OCI-LY7 (cell line): ENCODE measurements at regions not wholly inside any gene's neighbourhood (a gene's known extent, or its start where the extent isn't known, plus 50 kb on each side); places are given as distances from the start of the nearest gene placed in this dataset.

Experiments
- BruUV-seq: library from RNA; stranded (reverse); fragments of 400-500 nt; replicated peaks from 2 replicates; lab custom pipeline; 2021; lab: Mats Ljungman, UMichigan
- CTCF ChIA-PET: fragments of 300-600 bp; sonication (Branson Sonifier 250); formaldehyde crosslinking; loops from one replicate; lab custom pipeline; 2022; ENCODE audit warnings: antibody characterized with exemption; ENCODE audit not compliant: unreplicated experiment; lab: Charles Lee
- POLR2A ChIA-PET: fragments of 300-600 bp; sonication (Branson Sonifier 250); formaldehyde crosslinking; loops from one replicate; lab custom pipeline; 2022; ENCODE audit warnings: antibody characterized with exemption; lab: Charles Lee
- DNase-seq: peaks from one replicate; pipeline ENCODE4 v3.0.0-alpha.2; 2015; ENCODE audit warnings: low spot score
- H2AFZ ChIP-seq: fragments of 200-600 bp; sonication (generic), shearing (Covaris generic); 2 replicates; pipeline ENCODE4 v1.6.1; 2014; ENCODE audit warnings: mild to moderate bottlenecking, antibody characterized with exemption, low read length, moderate library complexity
- H3K27ac ChIP-seq: fragments of 200-600 bp; sonication (generic); 2 replicates; pipeline ENCODE4 v1.5.1; 2014; ENCODE audit warnings: mixed run types, low read depth, mild to moderate bottlenecking, moderate library complexity, low read length, inconsistent platforms; ENCODE audit not compliant: poor library complexity, severe bottlenecking
- H3K36me3 ChIP-seq: fragments of 200-600 bp; sonication (generic); 2 replicates; pipeline ENCODE4 v1.6.1; 2014; ENCODE audit warnings: mild to moderate bottlenecking, antibody characterized with exemption, low read length, moderate library complexity, mixed read lengths; ENCODE audit not compliant: insufficient read depth
- H3K4me1 ChIP-seq: fragments of 200-600 bp; sonication (generic); 2 replicates; pipeline ENCODE4 v1.5.1; 2014; ENCODE audit warnings: mild to moderate bottlenecking, low read length; ENCODE audit not compliant: insufficient read depth, poor library complexity, severe bottlenecking
- H3K4me2 ChIP-seq: fragments of 200-600 bp; sonication (generic); 2 replicates; pipeline ENCODE4 v1.6.1; 2014; ENCODE audit warnings: mild to moderate bottlenecking, low read length
- H3K4me3 ChIP-seq: fragments of 200-600 bp; sonication (generic); 2 replicates; pipeline ENCODE4 v1.5.1; 2014; ENCODE audit warnings: mild to moderate bottlenecking, low read depth, low read length; ENCODE audit not compliant: poor library complexity, severe bottlenecking
- H3K79me2 ChIP-seq: fragments of 200-600 bp; sonication (generic); 2 replicates; pipeline ENCODE4 v1.6.1; 2016; ENCODE audit warnings: low read depth, mild to moderate bottlenecking, low read length, moderate library complexity, mixed read lengths; ENCODE audit not compliant: insufficient read depth
- H3K9me2 ChIP-seq: fragments of 200-600 bp; sonication (generic); 2 replicates; pipeline ENCODE4 v1.6.1; 2016; ENCODE audit warnings: mild to moderate bottlenecking, low read length, mixed read lengths; ENCODE audit not compliant: insufficient read depth
- H3K9me3 ChIP-seq: fragments of 200-600 bp; sonication (generic); 2 replicates; pipeline ENCODE4 v1.6.1; 2014; ENCODE audit warnings: mild to moderate bottlenecking, mixed run types, low read length, mixed read lengths
- H4K20me1 ChIP-seq: fragments of 200-600 bp; sonication (generic); 2 replicates; pipeline ENCODE4 v1.6.1; 2014; ENCODE audit warnings: mild to moderate bottlenecking, antibody characterized with exemption, low read length, moderate library complexity, mixed read lengths; ENCODE audit not compliant: insufficient read depth
- EZH2phosphoT487 ChIP-seq: fragments of 200-600 bp; sonication (generic); IDR thresholded peaks from 2 replicates; pipeline ENCODE4 v1.6.1; 2018; ENCODE audit warnings: low read depth, borderline replicate concordance, mild to moderate bottlenecking, mixed run types, antibody characterized with exemption, low read length, moderate library complexity, mixed read lengths
- intact Hi-C: fragments of 100-400 bp; cut with micrococcal nuclease; formaldehyde crosslinking; loops from one replicate; pipeline ENCODE4 v1.10.0; 2022; ENCODE audit not compliant: unreplicated experiment
- TF ChIP-seq, protein P1 (sequence below): fragments of 200-600 bp; sonication (generic); conservative IDR thresholded peaks from 2 replicates; pipeline ENCODE4 v1.5.1; 2014; ENCODE audit warnings: mild to moderate bottlenecking, antibody characterized with exemption, low read length, moderate library complexity, mixed read lengths

DNA sequence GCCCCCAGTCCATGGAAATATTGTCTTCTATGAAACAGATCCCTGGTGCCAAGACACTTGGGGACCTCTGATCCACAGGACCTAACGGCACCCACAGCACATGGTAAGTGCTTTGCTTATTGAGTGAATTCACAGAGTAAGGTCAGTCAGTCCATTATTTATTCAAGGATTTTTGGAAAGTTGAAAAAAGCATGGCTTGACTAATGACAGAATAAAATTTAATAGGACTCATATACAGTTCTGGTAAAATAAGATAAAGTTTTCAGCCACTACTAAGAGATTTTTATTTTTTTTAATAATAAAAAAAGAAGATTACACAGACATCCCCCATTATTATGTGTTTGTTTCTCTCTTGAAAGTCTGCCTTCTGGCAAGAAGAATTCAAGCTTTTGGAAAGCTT lies 490.6 kb upstream of the HS3ST1 start:
- no peak overlapping the region for H3K27ac ChIP-seq
- TF ChIP-seq, protein P1, sequence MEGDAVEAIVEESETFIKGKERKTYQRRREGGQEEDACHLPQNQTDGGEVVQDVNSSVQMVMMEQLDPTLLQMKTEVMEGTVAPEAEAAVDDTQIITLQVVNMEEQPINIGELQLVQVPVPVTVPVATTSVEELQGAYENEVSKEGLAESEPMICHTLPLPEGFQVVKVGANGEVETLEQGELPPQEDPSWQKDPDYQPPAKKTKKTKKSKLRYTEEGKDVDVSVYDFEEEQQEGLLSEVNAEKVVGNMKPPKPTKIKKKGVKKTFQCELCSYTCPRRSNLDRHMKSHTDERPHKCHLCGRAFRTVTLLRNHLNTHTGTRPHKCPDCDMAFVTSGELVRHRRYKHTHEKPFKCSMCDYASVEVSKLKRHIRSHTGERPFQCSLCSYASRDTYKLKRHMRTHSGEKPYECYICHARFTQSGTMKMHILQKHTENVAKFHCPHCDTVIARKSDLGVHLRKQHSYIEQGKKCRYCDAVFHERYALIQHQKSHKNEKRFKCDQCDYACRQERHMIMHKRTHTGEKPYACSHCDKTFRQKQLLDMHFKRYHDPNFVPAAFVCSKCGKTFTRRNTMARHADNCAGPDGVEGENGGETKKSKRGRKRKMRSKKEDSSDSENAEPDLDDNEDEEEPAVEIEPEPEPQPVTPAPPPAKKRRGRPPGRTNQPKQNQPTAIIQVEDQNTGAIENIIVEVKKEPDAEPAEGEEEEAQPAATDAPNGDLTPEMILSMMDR, result no peak
- TF ChIP-seq EZH2phosphoT487, result no peak
- H3K9me2 ChIP-seq, result no peaks in the 10 kb centered on the region
- BruUV-seq, result no TSS peak
- no peaks in the 10 kb centered on the region for H4K20me1 ChIP-seq
- no peak overlapping the region for H3K4me2 ChIP-seq
- H3K4me3 ChIP-seq, result no peak overlapping the region
- no peak overlapping the region for H2AFZ ChIP-seq
- intact Hi-C loops, result no loop called here
- DNase-seq, result no peak
- H3K9me3 ChIP-seq, result no peaks in the 10 kb centered on the region
- POLR2A ChIA-PET, result no interaction called here
- no peaks in the 10 kb centered on the region for H3K79me2 ChIP-seq
- CTCF ChIA-PET, result no interaction called here
- no peaks in the 10 kb centered on the region for H3K36me3 ChIP-seq
- no peaks in the 10 kb centered on the region for H3K4me1 ChIP-seq

DNA sequence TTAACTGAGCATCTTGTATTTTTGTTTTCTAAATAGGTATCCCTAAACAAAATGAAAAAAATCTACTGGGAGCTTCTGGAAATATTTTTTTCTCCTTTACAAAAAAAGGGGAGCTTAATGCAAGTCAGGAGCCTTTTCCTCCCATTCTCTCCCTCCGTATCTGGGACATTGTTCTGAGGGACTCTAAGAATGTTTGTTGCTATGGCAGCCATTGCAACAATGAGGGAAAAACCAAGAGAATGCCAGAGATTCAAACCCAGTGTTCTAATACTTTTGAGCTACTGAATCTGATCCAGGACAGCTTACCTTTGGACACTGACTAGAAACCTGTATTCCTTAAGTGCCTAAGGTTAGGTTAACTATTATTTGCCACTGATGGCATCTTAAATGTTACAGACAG lies 485.7 kb upstream of the HS3ST1 start:
- no peak for DNase-seq
- H3K9me2 ChIP-seq, result no peaks in the 10 kb centered on the region
- no peaks in the 10 kb centered on the region for H3K9me3 ChIP-seq
- ChIA-PET POLR2A (no interaction called here), CTCF (no interaction called here)
- H3K36me3 ChIP-seq, result no peaks in the 10 kb centered on the region
- H2AFZ ChIP-seq, result no peak overlapping the region
- no peaks in the 10 kb centered on the region for H3K79me2 ChIP-seq
- H3K27ac ChIP-seq, result no peak overlapping the region
- H4K20me1 ChIP-seq, result no peaks in the 10 kb centered on the region
- no peaks in the 10 kb centered on the region for H3K4me1 ChIP-seq
- no peak overlapping the region for H3K4me2 ChIP-seq
- intact Hi-C loops, result no loop called here
- no TSS peak for BruUV-seq
- no peak overlapping the region for H3K4me3 ChIP-seq
- TF ChIP-seq, protein P1, result no peak

DNA sequence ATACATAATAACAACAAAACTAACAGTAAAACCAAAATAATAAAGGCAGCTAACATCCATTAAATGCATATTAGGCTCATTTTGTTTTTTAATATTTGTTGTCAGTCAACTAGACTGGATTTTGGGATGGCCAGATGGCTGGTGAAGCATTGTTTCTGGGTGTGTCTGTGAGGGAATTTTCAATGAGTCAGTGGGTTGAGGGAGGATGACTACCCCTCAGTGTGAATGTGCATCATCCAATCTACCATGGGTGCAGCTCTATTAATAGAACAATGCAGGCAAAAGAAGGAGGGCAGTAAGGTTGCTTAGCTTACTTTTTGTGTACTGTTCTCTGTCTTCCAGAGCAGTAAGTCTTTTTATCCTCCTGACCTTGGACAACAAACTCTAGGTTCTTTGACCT lies 484.2 kb upstream of the HS3ST1 start:
- intact Hi-C loops, result no loop called here
- ChIA-PET POLR2A (no interaction called here), CTCF (no interaction called here)
- TF ChIP-seq, protein P1, result no peak
- TF ChIP-seq EZH2phosphoT487, result no peak
- Histone ChIP-seq H3K9me2 (no peaks in the 10 kb centered on the region), H3K4me1 (no peaks in the 10 kb centered on the region), H4K20me1 (no peaks in the 10 kb centered on the region), H3K9me3 (no peaks in the 10 kb centered on the region), H3K27ac (no peak overlapping the region), H3K36me3 (no peaks in the 10 kb centered on the region), H3K79me2 (no peaks in the 10 kb centered on the region), H3K4me3 (no peak overlapping the region), H3K4me2 (no peak overlapping the region), H2AFZ (no peak overlapping the region)
- no TSS peak for BruUV-seq
- no peak for DNase-seq
